ENCODE measurements at regions not wholly inside any gene's neighbourhood (a gene's known extent, or its start where the extent isn't known, plus 50 kb on each side); places are given as distances from the start of the nearest gene placed in this dataset.

- H2BK20ac ChIP-seq (ENCODE audit: low read depth, low read length) = no peak overlapping the region
- ATAC-seq (ENCODE audit: low read depth) (no peak), DNase-seq (no peak)
- WGBS, 2 experiments (ENCODE audit: extremely low coverage in 2 of 2, insufficient read length in 1 of 2) = 100% methylated on average over 2 of the region's 8 CpGs; no CpG with 5 or more reads in 1 of the 2 experiments
- no peaks in the 10 kb centered on the region for H4K20me1 ChIP-seq (ENCODE audit: insufficient read depth, low read length)
- no peak overlapping the region for H3K18ac ChIP-seq (ENCODE audit: low read depth, low read length)
- no peak overlapping the region for H2BK120ac ChIP-seq (ENCODE audit: low read depth, low read length)
- no peak overlapping the region for H4K8ac ChIP-seq (ENCODE audit: low read depth in 2 of 2, low read length in 2 of 2)
- peaks cover 3% of the 10 kb centered on the region; the same call in 1 of the 2 replicates for H3K9me3 ChIP-seq (ENCODE audit: control insufficient read depth, insufficient read depth, low read length)
- POLR2A ChIA-PET (ENCODE audit: unreplicated experiment) = no interaction called here
- H2BK5ac ChIP-seq (ENCODE audit: low read depth, low read length, poor library complexity, severe bottlenecking) = no peak overlapping the region
- no peaks in the 10 kb centered on the region for H3K9me1 ChIP-seq (ENCODE audit: insufficient read depth, low read length)
- no peak for TF ChIP-seq SMC3 (IDR thresholded peaks at IDR 0.05; ENCODE audit: low read depth, low read length)
- TF ChIP-seq CHD1 (IDR thresholded peaks at IDR 0.05; ENCODE audit: low read depth, low read length) = no peak
- TF ChIP-seq RAD21 (IDR thresholded peaks at IDR 0.05; ENCODE audit: low read length) = no peak
- TF ChIP-seq NFE2L2 (IDR thresholded peaks at IDR 0.05; ENCODE audit: low read depth, low read length) = no peak
- no peak for TF ChIP-seq ELK1 (IDR thresholded peaks at IDR 0.05; ENCODE audit: borderline replicate concordance, low read depth, low read length)
- TF ChIP-seq POLR2A (IDR thresholded peaks at IDR 0.05; ENCODE audit: low read depth, low read length) = no peak
- TF ChIP-seq USF2 (IDR thresholded peaks at IDR 0.05; ENCODE audit: low read depth, low read length) = no peak
- TF ChIP-seq RCOR1 (IDR thresholded peaks at IDR 0.05; ENCODE audit: insufficient replicate concordance, low read length) = no peak
- no peak for TF ChIP-seq MXI1 (IDR thresholded peaks at IDR 0.05; ENCODE audit: borderline replicate concordance, low read depth, low read length)
- TF ChIP-seq CTCF (conservative IDR thresholded peaks at IDR 0.05; ENCODE audit: low read depth, low read length) = no peak
- TF ChIP-seq BHLHE40 (IDR thresholded peaks at IDR 0.05; ENCODE audit: low read depth, low read length) = no peak
- no peak overlapping the region for H2BK15ac ChIP-seq (ENCODE audit: low read depth, low read length)
- H2AK9ac ChIP-seq (replicated peaks; ENCODE audit: low read depth, low read length, poor library complexity) = no peak overlapping the region
- no peak overlapping the region for H3K14ac ChIP-seq (replicated peaks; ENCODE audit: low read depth, low read length)
- no peaks in the 10 kb centered on the region for H3K27me3 ChIP-seq (ENCODE audit: control insufficient read depth, insufficient read depth, low read length)
- H4K5ac ChIP-seq (ENCODE audit: low read depth, low read length) = no peak overlapping the region
- no peak overlapping the region for H3K4me2 ChIP-seq (ENCODE audit: low read depth, low read length)
- no peaks in the 10 kb centered on the region for H3K4me1 ChIP-seq (ENCODE audit: control insufficient read depth, insufficient read depth, low read length)
- dilution Hi-C loops (cut with HindIII; ENCODE audit: low sequenced_read_pairs, unreplicated experiment) = no loop called here
- no peak overlapping the region for H2AFZ ChIP-seq (replicated peaks; ENCODE audit: low read length, poor library complexity)
- H3K4ac ChIP-seq (ENCODE audit: low read depth, low read length) = no peak overlapping the region
- no peak overlapping the region for H3K23ac ChIP-seq (ENCODE audit: low read depth, low read length)
- intact Hi-C loops (cut with micrococcal nuclease) = no loop called here
- no peak overlapping the region for H2AK5ac ChIP-seq (ENCODE audit: low read depth, low read length)
- no peak overlapping the region for H3K9ac ChIP-seq (ENCODE audit: low read depth, low read length)
- H3K27ac ChIP-seq (ENCODE audit: insufficient read depth, low read length) = no peak overlapping the region
- in situ Hi-C loops (cut with MboI; ENCODE audit: low sequenced_read_pairs) = no loop called here
- CTCF ChIA-PET = no interaction called here
- no peak overlapping the region for H3K4me3 ChIP-seq (ENCODE audit: insufficient read depth, low read depth, low read length)
- no peaks in the 10 kb centered on the region for H3K36me3 ChIP-seq (ENCODE audit: control insufficient read depth, insufficient read depth, low read length)
- H3K79me1 ChIP-seq (ENCODE audit: low read depth in 1 of 2, low read length in 2 of 2) = no peaks in the 10 kb centered on the region
- no peak overlapping the region for H3K56ac ChIP-seq (ENCODE audit: extremely low read depth, insufficient read depth, low read length)
- BruUV-seq (replicated peaks) = no TSS peak
- no peak overlapping the region for H4K91ac ChIP-seq (ENCODE audit: insufficient read depth, low read depth, low read length)
These were observed 287.9 kb downstream of the MSX2 start for GRCh38 chr5:175012267-175012666.
